ENCODE measurements at regions not wholly inside any gene's neighbourhood (a gene's known extent, or its start where the extent isn't known, plus 50 kb on each side); places are given as distances from the start of the nearest gene placed in this dataset.
"Not testable (repeated sequence)": the region's sequence is repeated elsewhere in the genome, so short reads cannot be mapped to it uniquely, and the experiment has no call there.

- H3K27me3 ChIP-seq (replicated peaks); H3K9me3 ChIP-seq (replicated peaks); DNase-seq (ENCODE audit: low read depth in 1 of 2, low spot score in 2 of 2); H3K4me1 ChIP-seq (replicated peaks); H3K4me3 ChIP-seq; H3K27ac ChIP-seq; H3K36me3 ChIP-seq: not testable (repeated sequence)
Measured at GRCh38 chr9:39828457-39828856, 473.0 kb downstream of the SPATA31A1 start.
